ENCODE measurements at regions not wholly inside any gene's neighbourhood (a gene's known extent, or its start where the extent isn't known, plus 50 kb on each side); places are given as distances from the start of the nearest gene placed in this dataset.
"Not testable (repeated sequence)": the region's sequence is repeated elsewhere in the genome, so short reads cannot be mapped to it uniquely, and the experiment has no call there.

GRCh38 chr18:1499265-1499664, 594.6 kb downstream of the ADCYAP1 start:
- DNase-seq: no peak

- DNase-seq: no peak
Observed at GRCh38 chr18:1503847-1504246, 599.2 kb downstream of the ADCYAP1 start.

GRCh38 chr18:1505856-1506255, 601.2 kb downstream of the ADCYAP1 start:
- DNase-seq: no peak

- DNase-seq: no peak
Observed at GRCh38 chr18:1510542-1511179, 606.0 kb downstream of the ADCYAP1 start.

GRCh38 chr18:1511619-1512311, 607.1 kb downstream of the ADCYAP1 start:
- no peak for DNase-seq

GRCh38 chr18:1513519-1513918, 608.8 kb downstream of the ADCYAP1 start:
- no peak for DNase-seq

- not testable (repeated sequence) for DNase-seq
Observed at GRCh38 chr18:1521588-1522248, 617.0 kb downstream of the ADCYAP1 start.

- DNase-seq: no peak
Observed at GRCh38 chr18:1522249-1522615, 617.6 kb downstream of the ADCYAP1 start.

GRCh38 chr18:1526991-1527390, 622.3 kb downstream of the ADCYAP1 start:
- DNase-seq: no peak

GRCh38 chr18:1527805-1528204, 623.1 kb downstream of the ADCYAP1 start:
- DNase-seq: no peak

GRCh38 chr18:1528447-1528846, 623.8 kb downstream of the ADCYAP1 start:
- DNase-seq: no peak

GRCh38 chr18:1528964-1529509, 624.4 kb downstream of the ADCYAP1 start:
- no peak for DNase-seq

GRCh38 chr18:1530650-1531049, 626.0 kb downstream of the ADCYAP1 start:
- no peak for DNase-seq

GRCh38 chr18:1539276-1539675, 634.6 kb downstream of the ADCYAP1 start:
- no peak for DNase-seq

- no peak for DNase-seq
Observed at GRCh38 chr18:1541478-1541877, 636.8 kb downstream of the ADCYAP1 start.

GRCh38 chr18:1542230-1542774, 637.6 kb downstream of the ADCYAP1 start:
- DNase-seq: no peak

GRCh38 chr18:1544016-1544415, 639.3 kb downstream of the ADCYAP1 start:
- no peak for DNase-seq

GRCh38 chr18:1557711-1558110, 653.0 kb downstream of the ADCYAP1 start:
- DNase-seq: not testable (repeated sequence)

- no peak for DNase-seq
Observed at GRCh38 chr18:1559563-1559962, 654.9 kb downstream of the ADCYAP1 start.

- DNase-seq: no peak
Observed at GRCh38 chr18:1564793-1565192, 660.1 kb downstream of the ADCYAP1 start.

- DNase-seq: no peak
Observed at GRCh38 chr18:1571206-1571605, 666.5 kb downstream of the ADCYAP1 start.

- DNase-seq: no peak
Observed at GRCh38 chr18:1573732-1574131, 669.1 kb downstream of the ADCYAP1 start.

GRCh38 chr18:1575084-1575483, 670.4 kb downstream of the ADCYAP1 start:
- DNase-seq: no peak

GRCh38 chr18:1578505-1578904, 673.8 kb downstream of the ADCYAP1 start:
- no peak for DNase-seq
